NCI-H2196 treated with DMSO at 0.1 percent for 48 hours (cell line): ENCODE measurements at regions not wholly inside any gene's neighbourhood (a gene's known extent, or its start where the extent isn't known, plus 50 kb on each side); places are given as distances from the start of the nearest gene placed in this dataset.

Experiments
- DNase-seq: peaks from one replicate; lab custom pipeline; 2025; ENCODE audit not compliant: unreplicated experiment; lab: John Stamatoyannopoulos, UW

- DNase-seq, result no peak
Measured at GRCh38 chr12:116381240-116381743, 103.8 kb upstream of the MED13L start.

GRCh38 chr12:116381744-116382685 lies 104.5 kb upstream of the MED13L start:
- no peak for DNase-seq

- DNase-seq, result no peak
Measured at GRCh38 chr12:116382686-116383530, 105.4 kb upstream of the MED13L start.

- DNase-seq, result no peak
Measured at GRCh38 chr12:116384175-116384574, 106.7 kb upstream of the MED13L start.

GRCh38 chr12:116384691-116385485 lies 107.4 kb upstream of the MED13L start:
- peak; percentile 74 for DNase-seq

- DNase-seq, result no peak
Measured at GRCh38 chr12:116385486-116386217, 108.2 kb upstream of the MED13L start.

DNA sequence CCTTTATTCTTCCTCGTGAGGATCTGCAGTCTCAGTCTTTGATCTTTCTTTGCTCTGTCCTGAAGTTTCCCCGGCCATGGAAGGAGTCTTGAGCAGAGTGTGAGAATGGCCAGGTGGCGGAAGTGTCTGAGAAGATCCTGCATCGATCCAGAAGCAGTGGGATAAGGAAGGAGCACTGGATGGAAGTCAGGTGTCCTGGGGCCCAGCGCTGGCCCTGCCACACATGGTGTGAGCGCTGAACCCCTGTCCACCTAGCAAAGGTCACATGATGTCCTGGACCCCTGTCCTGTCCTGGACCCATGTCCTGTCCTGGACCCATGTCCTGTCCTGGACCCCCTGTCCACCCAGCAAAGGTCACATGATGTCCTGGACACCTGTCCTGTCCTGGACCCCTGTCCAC lies 111.8 kb upstream of the MED13L start:
- DNase-seq, result no peak

- DNase-seq, result no peak
Measured at GRCh38 chr12:116389990-116390389, 112.5 kb upstream of the MED13L start.

DNA sequence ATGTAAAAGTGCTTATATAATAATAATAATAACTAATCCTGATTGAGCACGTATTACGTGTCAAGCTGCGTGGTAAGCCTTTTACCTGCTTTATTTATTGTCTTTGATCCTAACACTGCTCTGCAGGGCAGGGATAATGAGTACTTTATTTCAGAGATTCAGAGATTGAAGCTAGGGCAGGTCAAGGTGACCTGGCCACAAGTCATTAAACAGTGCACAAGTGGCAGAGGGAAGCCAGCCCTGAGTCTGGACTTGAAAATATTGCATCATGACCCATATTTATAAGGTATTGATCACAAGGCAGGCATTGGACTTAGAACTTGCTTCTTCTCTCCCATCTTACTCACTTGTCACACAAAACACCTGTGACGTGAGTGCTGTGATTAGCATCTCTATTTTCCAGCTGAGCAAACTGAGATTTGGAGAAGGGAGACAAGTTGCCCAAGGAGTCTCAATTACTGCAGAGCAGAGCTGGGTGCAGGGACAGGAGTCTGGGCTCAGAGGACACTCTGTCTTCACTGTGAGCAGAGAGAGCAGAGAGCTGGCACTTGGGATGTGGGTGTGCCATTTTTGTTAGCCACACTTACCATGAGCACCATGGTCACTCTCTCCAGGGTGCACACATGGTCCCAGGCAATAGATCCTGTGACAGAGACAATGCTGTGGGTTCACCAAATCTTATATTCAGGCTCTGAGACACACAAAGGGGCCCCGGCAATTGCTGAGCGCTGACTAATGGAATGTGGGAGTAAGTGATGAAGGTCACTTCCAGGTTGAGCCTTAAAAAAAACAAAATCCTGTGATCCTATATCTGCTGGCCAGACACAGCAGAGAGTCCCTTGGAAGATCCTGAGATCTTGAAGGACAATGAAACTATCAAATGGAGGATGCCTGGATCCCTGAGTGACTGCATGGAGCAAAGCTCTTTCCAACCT lies 113.2 kb upstream of the MED13L start:
- DNase-seq, result no peak

DNA sequence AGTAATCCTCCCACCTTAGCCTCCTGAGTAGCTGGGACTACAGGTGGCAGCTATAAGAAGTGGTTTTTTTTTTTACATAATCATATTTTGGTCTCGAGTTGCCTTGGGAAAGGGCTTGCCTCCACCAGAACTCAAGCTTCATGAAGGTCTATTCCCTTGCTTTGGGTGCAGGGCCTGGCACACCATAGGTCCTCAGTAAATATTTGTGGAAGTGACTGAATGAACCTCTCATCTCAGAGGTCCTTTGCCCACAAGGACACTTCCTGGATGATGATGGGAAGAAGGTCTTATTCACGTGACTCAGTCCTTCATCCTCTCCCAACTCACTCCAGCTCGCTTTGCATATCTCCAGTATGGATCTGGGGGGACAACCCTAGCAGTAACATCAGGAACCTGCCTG lies 114.0 kb upstream of the MED13L start:
- no peak for DNase-seq

GRCh38 chr12:116392061-116392460 lies 114.6 kb upstream of the MED13L start:
- DNase-seq, result no peak

GRCh38 chr12:116393255-116393654 lies 115.8 kb upstream of the MED13L start:
- DNase-seq, result no peak

- no peak for DNase-seq
Measured at GRCh38 chr12:116393859-116394650, 116.6 kb upstream of the MED13L start.

- DNase-seq, result no peak
Measured at GRCh38 chr12:116395396-116395795, 117.9 kb upstream of the MED13L start.

- DNase-seq, result no peak
Measured at GRCh38 chr12:116397148-116397547, 119.7 kb upstream of the MED13L start.

DNA sequence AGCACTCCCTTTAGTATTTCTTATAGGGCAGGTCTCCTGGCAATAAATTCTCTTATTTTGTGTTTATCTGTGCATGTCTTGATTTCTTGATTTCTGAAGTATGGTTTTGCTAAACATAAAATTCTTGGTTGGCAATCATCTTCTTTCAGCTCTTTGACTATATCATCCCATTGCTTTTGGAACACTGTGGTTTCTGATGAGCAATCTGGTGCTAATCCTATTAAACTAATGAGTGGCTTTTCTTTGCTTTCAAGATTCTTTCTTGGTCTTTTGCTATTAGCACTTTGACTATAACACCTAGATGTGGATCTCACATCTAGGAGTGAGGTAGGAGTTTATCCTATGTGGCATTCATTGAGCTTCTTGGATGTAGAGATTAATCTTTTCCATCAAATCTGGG lies 120.7 kb upstream of the MED13L start:
- DNase-seq, result no peak

DNA sequence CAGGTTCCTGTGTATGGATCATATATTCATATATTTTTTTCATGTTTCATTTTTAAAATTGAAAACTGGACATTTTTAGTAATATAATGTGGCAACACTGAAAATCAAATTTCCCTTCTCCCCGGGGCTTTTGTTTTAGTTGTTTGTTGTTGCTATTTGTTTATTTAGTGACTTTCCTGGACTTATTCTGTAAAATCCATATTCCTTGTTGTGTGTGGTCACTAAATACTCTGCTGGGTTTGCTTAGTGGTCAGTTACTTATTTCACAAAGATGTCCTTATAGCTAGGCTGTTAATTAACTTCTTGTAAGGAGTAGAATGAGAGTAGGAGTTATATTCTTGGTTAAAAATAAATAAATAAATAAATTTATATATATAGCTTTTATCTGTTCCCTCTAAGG lies 121.6 kb upstream of the MED13L start:
- no peak for DNase-seq

- no peak for DNase-seq
Measured at GRCh38 chr12:116400636-116401372, 123.3 kb upstream of the MED13L start.
